Mesendoderm (in vitro differentiated cells): ENCODE measurements at regions not wholly inside any gene's neighbourhood (a gene's known extent, or its start where the extent isn't known, plus 50 kb on each side); places are given as distances from the start of the nearest gene placed in this dataset.
"Not testable (repeated sequence)": the region's sequence is repeated elsewhere in the genome, so short reads cannot be mapped to it uniquely, and the experiment has no call there.

Source experiments
- DNase-seq: peaks from one replicate; pipeline ENCODE4 v3.0.0; 2013
- H2AK5ac ChIP-seq: 2 replicates; pipeline ENCODE4 v1.6.1; 2013; ENCODE audit warnings: low read length, inconsistent platforms
- H2BK120ac ChIP-seq: 2 replicates; pipeline ENCODE4 v1.6.1; 2013; ENCODE audit warnings: low read depth, mild to moderate bottlenecking, low read length, moderate library complexity, mixed read lengths
- H2BK15ac ChIP-seq: replicated peaks from 2 replicates; pipeline ENCODE4 v1.6.1; 2013; ENCODE audit warnings: low read depth, mild to moderate bottlenecking, moderate library complexity
- H2BK5ac ChIP-seq: 2 replicates; pipeline ENCODE4 v1.6.1; 2013; ENCODE audit warnings: low read length, inconsistent platforms
- H3K18ac ChIP-seq: 2 replicates; pipeline ENCODE4 v1.6.1; 2013; ENCODE audit warnings: mild to moderate bottlenecking, low read length, mixed read lengths
- H3K23ac ChIP-seq: one replicate; pipeline ENCODE4 v1.6.1; 2013; ENCODE audit warnings: low read length
- H3K27ac ChIP-seq: 2 replicates; pipeline ENCODE4 v1.5.1; 2013; ENCODE audit warnings: low read depth, mild to moderate bottlenecking, inconsistent platforms, low read length, moderate library complexity
- H3K27me3 ChIP-seq: 2 replicates; pipeline ENCODE4 v1.6.1; 2013; ENCODE audit warnings: low read length, control low read depth, mild to moderate bottlenecking, inconsistent platforms; ENCODE audit not compliant: insufficient read depth, poor library complexity
- H3K36me3 ChIP-seq: 2 replicates; pipeline ENCODE4 v1.6.1; 2013; ENCODE audit warnings: low read length, inconsistent platforms; ENCODE audit not compliant: control insufficient read depth, insufficient read depth
- H3K4ac ChIP-seq: one replicate; pipeline ENCODE4 v1.6.1; 2013; ENCODE audit warnings: low read depth, mild to moderate bottlenecking, low read length, moderate library complexity
- H3K4me1 ChIP-seq: 2 replicates; pipeline ENCODE4 v1.6.1; 2013; ENCODE audit warnings: low read depth, low read length, inconsistent platforms; ENCODE audit not compliant: control insufficient read depth
- H3K4me2 ChIP-seq: 2 replicates; pipeline ENCODE4 v1.6.1; 2013; ENCODE audit warnings: low read length
- H3K4me3 ChIP-seq: 2 replicates; pipeline ENCODE4 v1.5.1; 2013; ENCODE audit warnings: mild to moderate bottlenecking, low read length
- H3K56ac ChIP-seq: one replicate; pipeline ENCODE4 v1.6.1; 2013; ENCODE audit warnings: low read length
- H3K79me1 ChIP-seq: 2 replicates; pipeline ENCODE4 v1.6.1; 2013; ENCODE audit warnings: low read length, inconsistent platforms
- H3K79me2 ChIP-seq: 2 replicates; pipeline ENCODE4 v1.6.1; 2013; ENCODE audit warnings: mild to moderate bottlenecking, low read length; ENCODE audit not compliant: control insufficient read depth, insufficient read depth
- H3K9ac ChIP-seq: 2 replicates; pipeline ENCODE4 v1.6.1; 2013; ENCODE audit warnings: low read length, inconsistent platforms
- H4K5ac ChIP-seq: one replicate; pipeline ENCODE4 v1.6.1; 2013; ENCODE audit warnings: low read length
- H4K8ac ChIP-seq: one replicate; pipeline ENCODE4 v1.6.1; 2013; ENCODE audit warnings: low read depth, mild to moderate bottlenecking, control low read depth, low read length, moderate library complexity
- WGBS: extraction: QIAGEN DNeasy Blood & Tissue Kit; methylation state at CpG from one replicate; pipeline ENCODE4 v1.1.7; 2013; ENCODE audit warnings: low lambda C conversion rate, missing lambda C conversion rate; ENCODE audit not compliant: insufficient coverage; ENCODE audit errors: extremely low coverage; 5-methylcytosine and 5-hydroxymethylcytosine counted together

DNA sequence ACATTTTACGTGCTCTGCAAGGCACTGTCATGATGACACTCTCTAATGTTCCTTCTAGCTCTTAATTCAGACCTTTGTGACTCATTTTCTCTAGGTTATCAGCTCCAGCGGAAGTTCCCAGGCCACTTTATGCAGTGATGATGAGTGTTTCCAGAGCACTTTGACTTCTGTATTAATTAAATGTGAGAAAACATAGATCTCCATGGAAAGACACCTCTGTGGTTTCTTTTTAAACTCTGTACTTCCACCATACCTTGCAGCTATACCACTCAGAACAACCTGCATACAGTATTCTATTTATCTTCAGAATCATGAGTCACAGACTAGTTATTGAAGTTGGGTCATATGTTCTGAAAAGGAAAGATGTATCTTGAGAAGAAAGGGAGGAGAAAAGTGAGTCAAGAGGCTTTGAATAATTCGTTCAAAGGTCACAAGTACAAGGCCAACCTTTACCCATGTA is 175.6 kb upstream of the TENM4 start:
- H2AK5ac ChIP-seq = no peak overlapping the region
- H2BK5ac ChIP-seq = no peak overlapping the region
- no peaks in the 10 kb centered on the region for H3K36me3 ChIP-seq
- no peak overlapping the region for H3K23ac ChIP-seq
- H3K4me3 ChIP-seq = no peak overlapping the region
- no peak overlapping the region for H3K4me2 ChIP-seq
- no peaks in the 10 kb centered on the region for H3K4me1 ChIP-seq
- no peak overlapping the region for H3K56ac ChIP-seq
- no peak overlapping the region for H3K9ac ChIP-seq
- H3K18ac ChIP-seq = no peak overlapping the region
- H2BK120ac ChIP-seq = no peak overlapping the region
- H3K27me3 ChIP-seq = no peaks in the 10 kb centered on the region
- no peak overlapping the region for H4K8ac ChIP-seq
- H4K5ac ChIP-seq = no peak overlapping the region
- H3K4ac ChIP-seq = no peak overlapping the region
- no peak for DNase-seq
- H2BK15ac ChIP-seq = no peak overlapping the region
- H3K27ac ChIP-seq = no peak overlapping the region
- H3K79me1 ChIP-seq = no peaks in the 10 kb centered on the region
- no peaks in the 10 kb centered on the region for H3K79me2 ChIP-seq
- WGBS = no CpG with 5 or more reads among the region's 3 CpGs

DNA sequence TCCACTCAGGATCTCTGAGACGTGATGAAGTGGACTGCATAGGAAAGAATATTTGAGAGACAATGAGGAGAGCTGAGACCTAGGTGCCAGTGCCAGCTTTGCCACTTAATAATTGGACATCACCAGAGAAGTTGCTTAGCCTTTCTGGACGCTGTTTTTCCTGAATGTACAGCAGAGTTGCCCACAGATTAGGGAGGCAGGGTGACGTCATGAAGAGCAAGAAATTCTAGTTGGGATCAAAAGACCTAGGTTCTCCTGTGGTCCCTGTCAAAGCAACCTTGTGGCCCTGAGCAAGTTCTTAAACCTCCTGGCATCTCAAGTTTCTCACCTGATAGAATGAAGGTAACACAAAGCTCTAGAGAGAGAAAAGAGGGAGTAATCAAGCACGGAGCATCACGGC is 174.6 kb upstream of the TENM4 start:
- no peaks in the 10 kb centered on the region for H3K27me3 ChIP-seq
- no peak overlapping the region for H4K5ac ChIP-seq
- H3K79me1 ChIP-seq = no peaks in the 10 kb centered on the region
- H2AK5ac ChIP-seq = no peak overlapping the region
- no peak overlapping the region for H3K4me3 ChIP-seq
- no peak overlapping the region for H3K4me2 ChIP-seq
- no peak overlapping the region for H3K56ac ChIP-seq
- H3K4me1 ChIP-seq = no peaks in the 10 kb centered on the region
- no peak overlapping the region for H3K9ac ChIP-seq
- WGBS = no CpG with 5 or more reads among the region's 5 CpGs
- no peak overlapping the region for H3K23ac ChIP-seq
- no peak overlapping the region for H3K18ac ChIP-seq
- H2BK5ac ChIP-seq = no peak overlapping the region
- no peak overlapping the region for H3K27ac ChIP-seq
- no peak overlapping the region for H4K8ac ChIP-seq
- no peak overlapping the region for H3K4ac ChIP-seq
- no peak overlapping the region for H2BK15ac ChIP-seq
- H3K79me2 ChIP-seq = no peaks in the 10 kb centered on the region
- H2BK120ac ChIP-seq = no peak overlapping the region
- H3K36me3 ChIP-seq = no peaks in the 10 kb centered on the region
- DNase-seq = no peak

DNA sequence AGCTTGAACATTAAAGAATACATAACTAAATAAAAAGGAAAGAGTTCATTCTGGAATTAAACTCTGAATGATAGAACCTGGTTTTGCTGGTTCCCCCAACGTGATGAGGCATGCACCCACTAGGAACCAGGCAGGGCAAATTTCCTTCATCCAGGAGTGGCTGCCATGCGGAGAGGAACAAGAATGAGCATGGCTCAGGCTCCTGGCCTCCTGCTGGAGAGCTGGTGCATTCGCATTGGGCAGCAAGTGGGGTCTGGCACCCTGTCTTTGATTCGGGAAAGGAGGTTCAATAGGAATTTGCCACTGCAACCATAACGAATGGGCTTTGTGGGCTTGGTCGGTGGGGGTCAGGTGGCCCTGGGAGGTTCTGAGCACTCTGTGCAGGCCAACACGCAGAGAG is 169.8 kb upstream of the TENM4 start:
- no peak overlapping the region for H4K8ac ChIP-seq
- no peaks in the 10 kb centered on the region for H3K4me1 ChIP-seq
- no CpG with 5 or more reads among the region's 7 CpGs for WGBS
- no peaks in the 10 kb centered on the region for H3K79me1 ChIP-seq
- no peak overlapping the region for H2AK5ac ChIP-seq
- H3K4ac ChIP-seq = no peak overlapping the region
- H3K4me2 ChIP-seq = no peak overlapping the region
- no peak overlapping the region for H2BK120ac ChIP-seq
- no peak overlapping the region for H2BK15ac ChIP-seq
- no peak overlapping the region for H4K5ac ChIP-seq
- no peak overlapping the region for H3K18ac ChIP-seq
- H3K27ac ChIP-seq = no peak overlapping the region
- H2BK5ac ChIP-seq = no peak overlapping the region
- H3K79me2 ChIP-seq = no peaks in the 10 kb centered on the region
- H3K56ac ChIP-seq = no peak overlapping the region
- no peak overlapping the region for H3K23ac ChIP-seq
- H3K9ac ChIP-seq = no peak overlapping the region
- DNase-seq = no peak
- no peaks in the 10 kb centered on the region for H3K36me3 ChIP-seq
- H3K4me3 ChIP-seq = no peak overlapping the region
- H3K27me3 ChIP-seq = no peaks in the 10 kb centered on the region

DNA sequence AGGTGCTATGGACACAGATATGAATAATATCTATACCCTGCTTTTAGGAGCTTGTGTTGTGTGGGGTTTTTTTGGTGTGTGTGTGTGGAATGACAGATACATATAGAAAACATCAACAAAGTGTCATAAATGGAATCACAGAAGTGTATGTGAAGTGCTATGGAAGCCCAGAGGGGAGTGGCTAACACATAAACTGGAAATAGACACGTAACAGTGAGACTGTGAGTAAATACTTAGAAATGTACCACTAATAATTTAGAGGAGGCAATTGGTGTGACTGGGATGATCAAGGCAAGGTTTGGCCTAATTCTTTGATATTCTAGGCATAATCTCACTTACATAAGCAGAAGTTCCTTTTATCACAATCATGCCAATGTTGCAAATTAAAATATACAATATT is 169.3 kb upstream of the TENM4 start:
- Histone ChIP-seq H3K27me3 (no peaks in the 10 kb centered on the region), H3K4me1 (no peaks in the 10 kb centered on the region), H3K27ac (no peak overlapping the region), H3K4ac (no peak overlapping the region), H3K79me1 (no peaks in the 10 kb centered on the region), H3K4me3 (no peak overlapping the region), H3K56ac (no peak overlapping the region), H2BK15ac (no peak overlapping the region), H2AK5ac (no peak overlapping the region), H3K79me2 (no peaks in the 10 kb centered on the region), H3K23ac (no peak overlapping the region), H2BK120ac (no peak overlapping the region), H4K8ac (no peak overlapping the region), H3K9ac (no peak overlapping the region), H2BK5ac (no peak overlapping the region), H3K4me2 (no peak overlapping the region), H3K18ac (no peak overlapping the region), H4K5ac (no peak overlapping the region), H3K36me3 (no peaks in the 10 kb centered on the region)
- no peak for DNase-seq
- WGBS = no CpG with 5 or more reads among the region's 1 CpG

DNA sequence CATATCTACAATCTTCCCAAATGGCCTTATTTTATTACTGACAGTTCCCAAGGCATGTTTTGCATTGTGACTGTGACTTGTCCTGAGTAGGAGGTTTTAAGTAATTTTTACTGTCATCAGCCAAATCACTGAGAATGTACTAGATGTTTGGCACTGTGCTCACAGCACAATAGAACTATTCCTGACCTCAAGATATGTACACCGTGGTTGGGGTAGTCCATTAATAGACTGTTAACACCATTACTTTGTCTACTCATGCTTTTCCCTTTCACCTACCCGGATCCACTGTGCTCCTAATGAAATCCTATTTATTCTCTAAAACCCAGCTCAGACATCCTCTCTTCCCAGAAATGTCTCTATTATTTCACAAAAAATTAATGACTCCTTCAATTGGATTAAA is 168.7 kb upstream of the TENM4 start:
- no peaks in the 10 kb centered on the region for H3K27me3 ChIP-seq
- H3K23ac ChIP-seq = no peak overlapping the region
- H3K4me1 ChIP-seq = no peaks in the 10 kb centered on the region
- no peak overlapping the region for H2BK5ac ChIP-seq
- H2BK120ac ChIP-seq = no peak overlapping the region
- H3K18ac ChIP-seq = no peak overlapping the region
- no peak overlapping the region for H3K4ac ChIP-seq
- no peaks in the 10 kb centered on the region for H3K79me1 ChIP-seq
- H4K5ac ChIP-seq = no peak overlapping the region
- H3K36me3 ChIP-seq = no peaks in the 10 kb centered on the region
- H4K8ac ChIP-seq = no peak overlapping the region
- H3K9ac ChIP-seq = no peak overlapping the region
- H2BK15ac ChIP-seq = no peak overlapping the region
- no peak overlapping the region for H2AK5ac ChIP-seq
- no peak overlapping the region for H3K56ac ChIP-seq
- no peak overlapping the region for H3K27ac ChIP-seq
- H3K4me3 ChIP-seq = no peak overlapping the region
- no peaks in the 10 kb centered on the region for H3K79me2 ChIP-seq
- no CpG with 5 or more reads among the region's 2 CpGs for WGBS
- no peak for DNase-seq
- no peak overlapping the region for H3K4me2 ChIP-seq

DNA sequence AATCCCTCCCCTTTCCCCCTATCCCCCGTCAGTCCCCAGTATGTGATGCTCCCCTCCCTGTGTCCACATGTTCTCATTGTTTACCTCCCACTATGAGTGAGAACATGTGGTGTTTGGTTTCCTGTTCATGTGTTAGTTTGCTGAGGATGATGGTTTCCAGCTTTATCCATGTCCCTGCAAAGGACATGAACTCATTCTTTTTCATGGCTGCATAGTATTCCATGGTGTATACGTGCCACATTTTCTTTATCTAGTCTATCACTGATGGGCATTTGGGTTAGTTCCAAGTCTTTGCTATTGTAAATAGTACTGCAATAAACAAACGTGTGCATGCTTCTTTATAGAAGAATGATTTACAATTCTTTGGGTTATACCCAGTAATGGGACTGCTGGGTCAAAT is 165.6 kb upstream of the TENM4 start:
- H4K8ac ChIP-seq, H3K79me1 ChIP-seq, H3K27ac ChIP-seq, H3K9ac ChIP-seq, H3K4me3 ChIP-seq, H3K56ac ChIP-seq, H2BK15ac ChIP-seq, H3K27me3 ChIP-seq, H3K79me2 ChIP-seq, H3K4me2 ChIP-seq, H3K36me3 ChIP-seq, H4K5ac ChIP-seq, H3K18ac ChIP-seq, H2BK5ac ChIP-seq, H2AK5ac ChIP-seq, DNase-seq, H3K23ac ChIP-seq, H3K4me1 ChIP-seq, H3K4ac ChIP-seq, H2BK120ac ChIP-seq: not testable (repeated sequence)
- no CpG with 5 or more reads among the region's 3 CpGs for WGBS
